ENCODE measurements at regions not wholly inside any gene's neighbourhood (a gene's known extent, or its start where the extent isn't known, plus 50 kb on each side); places are given as distances from the start of the nearest gene placed in this dataset.

GRCh38 chr7:113444261-113444660 lies 325.9 kb upstream of the SMIM30 start:
- TF ChIP-seq POLR2AphosphoS5 (IDR thresholded peaks at IDR 0.05) (no peak), CTCF (IDR thresholded peaks at IDR 0.05) (no peak), EP300 (IDR thresholded peaks at IDR 0.05) (no peak)

Measured in esophagus muscularis mucosa (tissue), 4 donors.